ENCODE measurements at regions not wholly inside any gene's neighbourhood (a gene's known extent, or its start where the extent isn't known, plus 50 kb on each side); places are given as distances from the start of the nearest gene placed in this dataset.

GRCh38 chr14:95370076-95370475 lies 50.4 kb upstream of the CLMN start:
- H3K9me3 Mint-ChIP-seq = no peaks in the 10 kb centered on the region
- peaks cover 5% of the 10 kb centered on the region for H3K27me3 Mint-ChIP-seq
- H3K36me3 Mint-ChIP-seq (ENCODE audit: low read depth) = no peaks in the 10 kb centered on the region
- DNase-seq = no peak
- ATAC-seq = no peak
- no peak overlapping the region for H3K4me3 Mint-ChIP-seq
- no peak overlapping the region for H3K27ac Mint-ChIP-seq
- H3K4me1 Mint-ChIP-seq = no peaks in the 10 kb centered on the region
